Ovary (tissue), 7 donors: ENCODE measurements at regions not wholly inside any gene's neighbourhood (a gene's known extent, or its start where the extent isn't known, plus 50 kb on each side); places are given as distances from the start of the nearest gene placed in this dataset.

ENCODE experiments used
- DNase-seq, 5 donors: peaks; one replicate each; pipeline ENCODE4 v3.0.0-alpha.2; 2019 to 2020
- H3K27ac ChIP-seq, 2 donors: fragments of 200-600 bp; one replicate each; pipeline versions ENCODE4 v1.5.1 to v1.8.0; 2019 to 2022
- H3K27me3 ChIP-seq: fragments of 200-600 bp; one replicate; pipeline ENCODE4 v1.8.0; 2022
- H3K36me3 ChIP-seq: fragments of 200-600 bp; sonication (generic); one replicate; pipeline ENCODE4 v1.5.1; 2019
- H3K4me1 ChIP-seq: one replicate; pipeline ENCODE4 v1.8.1; 2013; ENCODE audit warnings: mild to moderate bottlenecking, moderate library complexity; ENCODE audit not compliant: insufficient read depth
- H3K4me3 ChIP-seq: fragments of 200-600 bp; sonication (generic); one replicate; pipeline ENCODE4 v1.5.1; 2017
- H3K9me3 ChIP-seq, 2 donors: fragments of 200-600 bp in 1 of 2; sonication (generic) in 1 of 2; one replicate each; pipeline versions ENCODE4 v1.5.1 to v1.8.1; 2013 to 2019; ENCODE audit warnings: mild to moderate bottlenecking in 1 of 2, moderate library complexity in 1 of 2
- CTCF ChIP-seq, 3 donors: fragments of 450-650 bp in 2 of 3; fragments of 200-600 bp in 1 of 3; IDR thresholded peaks; one replicate each; pipeline versions ENCODE4 v1.5.1 to v1.8.0; 2016 to 2022; ENCODE audit warnings: antibody characterized with exemption in 3 of 3, mild to moderate bottlenecking in 1 of 3
- EP300 ChIP-seq: sonication (generic); formaldehyde crosslinking; IDR thresholded peaks from one replicate; pipeline ENCODE4 v1.6.1; 2017; ENCODE audit warnings: antibody characterized with exemption
- POLR2A ChIP-seq: fragments of 450-650 bp; IDR thresholded peaks from one replicate; pipeline ENCODE4 v1.6.1; 2017; ENCODE audit warnings: antibody characterized with exemption, mild to moderate bottlenecking, moderate library complexity
- WGBS, 3 donors: extraction: QIAGEN DNeasy Blood & Tissue Kit in 1 of 3; methylation state at CpG; one replicate each; pipeline versions ENCODE4 v1.1.5 to v1.1.7; 2013 to 2017; 5-methylcytosine and 5-hydroxymethylcytosine counted together
- intact Hi-C, 4 donors: fragments of 100-400 bp; cut with DNase I; formaldehyde crosslinking; loops; one replicate each; pipeline versions ENCODE4 v1.11.0 to v1.15.1; 2022 to 2023
- donor health status: DM: no; HTN: no; CAD: no; lungs with moderate emphysema.
- donor health status: DM: no; HTN: no; CAD: no.
- donor health status: Bipolar disorder and iron deficiency.
- donor health status: DM: no; HTN: no; CAD: no.
- donor health status: DM: yes; HTN: yes; CAD: no.

GRCh38 chr14:27175489-27175888 lies 577.7 kb upstream of the NOVA1 start:
- DNase-seq, result no peak
- H3K27me3 ChIP-seq, result no peaks in the 10 kb centered on the region
- intact Hi-C loops, result no loop called here
- 84 to 96% (median 90%) methylated on average over 6 of the region's 6 CpGs for WGBS, 3 donors
- H3K36me3 ChIP-seq, result no peaks in the 10 kb centered on the region
- H3K4me1 ChIP-seq, result no peaks in the 10 kb centered on the region
- no peak for TF ChIP-seq POLR2A
- TF ChIP-seq CTCF (IDR thresholded peaks at IDR 0.05), result no peak
- no peak for TF ChIP-seq EP300
- no peaks in the 10 kb centered on the region for H3K9me3 ChIP-seq
- no peak overlapping the region for H3K4me3 ChIP-seq
- H3K27ac ChIP-seq, result no peak overlapping the region

GRCh38 chr14:27181333-27181732 lies 583.5 kb upstream of the NOVA1 start:
- 93 to 95% (median 94%) methylated on average over 5 of the region's 5 CpGs for WGBS, 3 donors
- Histone ChIP-seq H3K4me1 (no peaks in the 10 kb centered on the region), H3K9me3 (no peaks in the 10 kb centered on the region), H3K27ac (no peak overlapping the region), H3K36me3 (no peaks in the 10 kb centered on the region), H3K4me3 (no peak overlapping the region), H3K27me3 (no peaks in the 10 kb centered on the region)
- no peak for DNase-seq
- intact Hi-C loops, result no loop called here
- TF ChIP-seq CTCF (IDR thresholded peaks at IDR 0.05) (no peak), EP300 (no peak), POLR2A (no peak)

GRCh38 chr14:27184427-27184826 lies 586.6 kb upstream of the NOVA1 start:
- Histone ChIP-seq H3K4me3 (no peak overlapping the region), H3K36me3 (no peaks in the 10 kb centered on the region), H3K9me3 (no peaks in the 10 kb centered on the region), H3K4me1 (no peaks in the 10 kb centered on the region), H3K27ac (no peak overlapping the region), H3K27me3 (no peaks in the 10 kb centered on the region)
- DNase-seq, result no peak
- TF ChIP-seq EP300, result no peak
- no peak for TF ChIP-seq POLR2A
- no peak for TF ChIP-seq CTCF (IDR thresholded peaks at IDR 0.05)
- intact Hi-C loops, result no loop called here
- WGBS, 3 donors, result 22 to 40% (median 22%) methylated on average over 4 of the region's 4 CpGs

- Histone ChIP-seq H3K9me3 (no peaks in the 10 kb centered on the region), H3K27me3 (no peaks in the 10 kb centered on the region), H3K27ac (no peak overlapping the region), H3K4me1 (no peaks in the 10 kb centered on the region), H3K4me3 (no peak overlapping the region), H3K36me3 (no peaks in the 10 kb centered on the region)
- DNase-seq, result no peak
- intact Hi-C loops, result no loop called here
- no peak for TF ChIP-seq EP300
- TF ChIP-seq POLR2A, result no peak
- TF ChIP-seq CTCF (IDR thresholded peaks at IDR 0.05), result no peak
- WGBS, 3 donors, result 93 to 94% (median 93%) methylated on average over 1 of the region's 1 CpG
Observed at GRCh38 chr14:27186048-27186447, 588.2 kb upstream of the NOVA1 start.

GRCh38 chr14:27187136-27187535 lies 589.3 kb upstream of the NOVA1 start:
- TF ChIP-seq EP300 (no peak), CTCF (IDR thresholded peaks at IDR 0.05) (no peak), POLR2A (no peak)
- intact Hi-C loops, result no loop called here

More at GRCh38 chr14:27187136-27187535, 589.3 kb upstream of the NOVA1 start:
- H3K4me3 ChIP-seq, result no peak overlapping the region
- no peaks in the 10 kb centered on the region for H3K36me3 ChIP-seq
- H3K4me1 ChIP-seq, result no peaks in the 10 kb centered on the region
- no peaks in the 10 kb centered on the region for H3K9me3 ChIP-seq
- H3K27me3 ChIP-seq, result no peaks in the 10 kb centered on the region
- no peak for DNase-seq
- H3K27ac ChIP-seq, result no peak overlapping the region
